HEK293 (cell line): ENCODE measurements at regions not wholly inside any gene's neighbourhood (a gene's known extent, or its start where the extent isn't known, plus 50 kb on each side); places are given as distances from the start of the nearest gene placed in this dataset.

Experiments used
- CTCF ChIA-PET: fragments of 350-600 bp; formaldehyde crosslinking; extraction: SDS; loops from one replicate; lab custom pipeline; 2021; ENCODE audit warnings: antibody characterized with exemption; lab: Yijun Ruan, JAX
- POLR2A ChIA-PET: fragments of 300-600 bp; formaldehyde crosslinking; extraction: SDS; loops from one replicate; lab custom pipeline; 2020; ENCODE audit warnings: antibody characterized with exemption, inconsistent platforms; lab: Yijun Ruan, JAX
- H3K27ac ChIP-seq: fragments of 200-500 bp; sonication (Bioruptor generic); 2 replicates; pipeline ENCODE4 v1.5.1; 2014; ENCODE audit warnings: low read depth, low read length, control low read depth, inconsistent platforms; ENCODE audit errors: extremely low read depth
- H3K36me3 ChIP-seq, 2 experiments: fragments of 200-500 bp in 1 of 2; sonication (Bioruptor generic) in 1 of 2; 1 replicate in 1 of 2; 2 replicates in 1 of 2; pipeline ENCODE4 v1.5.1; 2014 to 2017; ENCODE audit warnings: inconsistent platforms in 2 of 2, low read length in 2 of 2; ENCODE audit not compliant: control insufficient read depth in 2 of 2, insufficient read depth in 1 of 2
- H3K4me1 ChIP-seq: fragments of 200-500 bp; sonication (Bioruptor generic); 2 replicates; pipeline ENCODE4 v1.5.1; 2014; ENCODE audit warnings: mild to moderate bottlenecking, low read length, inconsistent platforms; ENCODE audit not compliant: control insufficient read depth, insufficient read depth
- H3K4me3 ChIP-seq: 2 replicates; pipeline ENCODE4 v1.5.1; 2011; ENCODE audit warnings: low read depth, mild to moderate bottlenecking, control low read depth, low read length, moderate library complexity
- H3K9me3 ChIP-seq: fragments of 200-500 bp; sonication (Bioruptor generic); 2 replicates; pipeline ENCODE4 v1.5.1; 2014; ENCODE audit warnings: low read depth, low read length, inconsistent platforms; ENCODE audit not compliant: control insufficient read depth, insufficient read depth
- ATF2 ChIP-seq: fragments of 450-650 bp; formaldehyde crosslinking; IDR thresholded peaks from 2 replicates; pipeline ENCODE4 v1.5.1; 2016; ENCODE audit warnings: missing biosample characterization, missing genetic modification characterization, low read depth
- HOXC10 ChIP-seq: sonication (generic); formaldehyde crosslinking; IDR thresholded peaks from 2 replicates; pipeline ENCODE4 v1.8.1; 2023; ENCODE audit warnings: mild to moderate bottlenecking, missing genetic modification reagents
- KLF16 ChIP-seq: fragments of 450-650 bp; formaldehyde crosslinking; IDR thresholded peaks from 2 replicates; pipeline ENCODE4 v1.5.1; 2017; ENCODE audit warnings: missing biosample characterization, missing genetic modification characterization
- KLF9 ChIP-seq: fragments of 450-650 bp; formaldehyde crosslinking; IDR thresholded peaks from 2 replicates; pipeline ENCODE4 v1.5.1; 2016; ENCODE audit warnings: missing biosample characterization, missing genetic modification characterization, low read depth
- SCRT1 ChIP-seq: fragments of 450-650 bp; formaldehyde crosslinking; IDR thresholded peaks from 2 replicates; pipeline ENCODE4 v1.5.1; 2016; ENCODE audit warnings: missing biosample characterization, missing genetic modification characterization, borderline replicate concordance
- SCRT2 ChIP-seq: fragments of 450-650 bp; formaldehyde crosslinking; IDR thresholded peaks from 2 replicates; pipeline ENCODE4 v1.5.1; 2016; ENCODE audit warnings: missing biosample characterization, missing genetic modification characterization
- SETDB1 ChIP-seq: IDR thresholded peaks from one replicate; pipeline ENCODE4 v1.6.1; 2017; ENCODE audit warnings: mild to moderate bottlenecking, low read length, moderate library complexity, mixed read lengths; ENCODE audit not compliant: insufficient read length
- TSHZ1 ChIP-seq: fragments of 450-650 bp; formaldehyde crosslinking; IDR thresholded peaks from 2 replicates; pipeline ENCODE4 v1.5.1; 2016; ENCODE audit warnings: missing biosample characterization, missing genetic modification characterization, borderline replicate concordance
- YY1 ChIP-seq: fragments of 450-650 bp; formaldehyde crosslinking; IDR thresholded peaks from 2 replicates; pipeline ENCODE4 v1.5.1; 2018; ENCODE audit warnings: missing biosample characterization, missing genetic modification characterization
- ZFP37 ChIP-seq: fragments of 450-650 bp; formaldehyde crosslinking; IDR thresholded peaks from 2 replicates; pipeline ENCODE4 v1.5.1; 2016; ENCODE audit warnings: missing biosample characterization, missing genetic modification characterization
- ZNF132 ChIP-seq: fragments of 450-650 bp; formaldehyde crosslinking; IDR thresholded peaks from 2 replicates; pipeline ENCODE4 v1.5.1; 2017; ENCODE audit warnings: missing biosample characterization, missing genetic modification characterization, borderline replicate concordance
- ZNF133 ChIP-seq: fragments of 450-650 bp; formaldehyde crosslinking; IDR thresholded peaks from 2 replicates; pipeline ENCODE4 v1.5.1; 2016; ENCODE audit warnings: missing biosample characterization, missing genetic modification characterization
- ZNF157 ChIP-seq: fragments of 450-650 bp; formaldehyde crosslinking; IDR thresholded peaks from 2 replicates; pipeline ENCODE4 v1.5.1; 2016; ENCODE audit warnings: missing biosample characterization, missing genetic modification characterization
- ZNF24 ChIP-seq: fragments of 450-650 bp; formaldehyde crosslinking; IDR thresholded peaks from 2 replicates; pipeline ENCODE4 v1.5.1; 2016; ENCODE audit warnings: missing biosample characterization, missing genetic modification characterization
- ZNF341 ChIP-seq: fragments of 450-650 bp; formaldehyde crosslinking; IDR thresholded peaks from 2 replicates; pipeline ENCODE4; 2016; ENCODE audit warnings: low read depth, missing biosample characterization, missing genetic modification characterization
- ZNF404 ChIP-seq: fragments of 450-650 bp; formaldehyde crosslinking; IDR thresholded peaks from 2 replicates; pipeline ENCODE4 v1.5.1; 2017; ENCODE audit warnings: missing biosample characterization, missing genetic modification characterization
- ZNF426 ChIP-seq: fragments of 450-650 bp; formaldehyde crosslinking; IDR thresholded peaks from 2 replicates; pipeline ENCODE4 v1.5.1; 2017; ENCODE audit warnings: missing biosample characterization, missing genetic modification characterization, mild to moderate bottlenecking, inconsistent platforms, moderate library complexity
- ZNF433 ChIP-seq: fragments of 450-650 bp; formaldehyde crosslinking; IDR thresholded peaks from 2 replicates; pipeline ENCODE4 v1.5.1; 2016; ENCODE audit warnings: missing biosample characterization, missing genetic modification characterization, low read depth
- ZNF518A ChIP-seq: fragments of 450-650 bp; formaldehyde crosslinking; conservative IDR thresholded peaks from 2 replicates; pipeline ENCODE4 v1.5.1; 2016; ENCODE audit warnings: low read depth, missing biosample characterization, missing genetic modification characterization
- ZNF561 ChIP-seq: fragments of 450-650 bp; IDR thresholded peaks from 2 replicates; pipeline ENCODE4 v1.5.1; 2018; ENCODE audit warnings: missing biosample characterization, missing genetic modification characterization, borderline replicate concordance
- ZNF580 ChIP-seq: fragments of 450-650 bp; formaldehyde crosslinking; IDR thresholded peaks from 2 replicates; pipeline ENCODE4 v1.5.1; 2016; ENCODE audit warnings: missing biosample characterization, missing genetic modification characterization
- ZNF621 ChIP-seq: fragments of 450-650 bp; formaldehyde crosslinking; IDR thresholded peaks from 2 replicates; pipeline ENCODE4 v1.5.1; 2017; ENCODE audit warnings: missing biosample characterization, missing genetic modification characterization
- ZNF654 ChIP-seq: fragments of 450-650 bp; formaldehyde crosslinking; IDR thresholded peaks from 2 replicates; pipeline ENCODE4 v1.5.1; 2016; ENCODE audit warnings: low read depth, missing biosample characterization, missing genetic modification characterization
- ZNF830 ChIP-seq: fragments of 450-650 bp; IDR thresholded peaks from 2 replicates; pipeline ENCODE4 v1.5.0; 2018; ENCODE audit warnings: missing biosample characterization, missing genetic modification characterization, low read depth, mild to moderate bottlenecking, moderate library complexity
- ZNF837 ChIP-seq: fragments of 450-650 bp; formaldehyde crosslinking; IDR thresholded peaks from 2 replicates; pipeline ENCODE4 v1.5.1; 2016; ENCODE audit warnings: missing biosample characterization, missing genetic modification characterization

- TF ChIP-seq TSHZ1 (tag by site-specific recombination) (no peak), ZNF830 (tag by site-specific recombination) (no peak), YY1 (no peak), ZNF426 (tag by site-specific recombination) (no peak), ZFP37 (no peak), SCRT1 (no peak), ZNF132 (no peak), ZNF654 (tag by site-specific recombination) (no peak)
Measured at GRCh38 chr15:39219608-39220007, 361.3 kb upstream of the THBS1 start (continued).

GRCh38 chr15:39226169-39226937 lies 354.5 kb upstream of the THBS1 start:
- POLR2A ChIA-PET, result no interaction called here
- no peaks in the 10 kb centered on the region for H3K9me3 ChIP-seq
- no peaks in the 10 kb centered on the region for H3K36me3 ChIP-seq
- H3K4me1 ChIP-seq, result no peaks in the 10 kb centered on the region
- CTCF ChIA-PET, result no interaction called here
- H3K4me3 ChIP-seq, result no peak overlapping the region
- H3K27ac ChIP-seq, result no peak overlapping the region
- TF ChIP-seq SCRT2 (tag by site-specific recombination) (peak; percentile 40; the same call in 1 of the 2 replicates), ZNF837 (tag by site-specific recombination) (no peak), ZNF157 (no peak), ZNF404 (no peak)

GRCh38 chr15:39227001-39227400 lies 353.9 kb upstream of the THBS1 start:
- ChIA-PET CTCF (no interaction called here), POLR2A (no interaction called here)
- H3K27ac ChIP-seq, result no peak overlapping the region
- TF ChIP-seq SETDB1 (no peak), ZNF433 (no peak), ZNF341 (tag by site-specific recombination) (no peak), ZNF133 (tag by site-specific recombination) (no peak), ATF2 (tag by site-specific recombination) (no peak), ZNF561 (tag by site-specific recombination) (no peak), ZNF580 (no peak), ZNF621 (no peak), ZNF132 (no peak), HOXC10 (no peak), KLF16 (tag by site-specific recombination) (no peak), ZNF24 (no peak), KLF9 (tag by site-specific recombination) (no peak), ZNF518A (tag by site-specific recombination) (no peak)

More at GRCh38 chr15:39227001-39227400, 353.9 kb upstream of the THBS1 start:
- no peaks in the 10 kb centered on the region for H3K36me3 ChIP-seq
- H3K4me1 ChIP-seq, result no peaks in the 10 kb centered on the region
- no peaks in the 10 kb centered on the region for H3K9me3 ChIP-seq
- no peak overlapping the region for H3K4me3 ChIP-seq
